HG02610 (cell line): ENCODE measurements at regions not wholly inside any gene's neighbourhood (a gene's known extent, or its start where the extent isn't known, plus 50 kb on each side); places are given as distances from the start of the nearest gene placed in this dataset.

ENCODE experiments used
- ATAC-seq: cut with Tn5 transposase; IDR thresholded peaks from one replicate; pipeline ENCODE4 v1.9.1; 2021; ENCODE audit warnings: mild to moderate bottlenecking, moderate library complexity; ENCODE audit not compliant: unreplicated experiment

DNA sequence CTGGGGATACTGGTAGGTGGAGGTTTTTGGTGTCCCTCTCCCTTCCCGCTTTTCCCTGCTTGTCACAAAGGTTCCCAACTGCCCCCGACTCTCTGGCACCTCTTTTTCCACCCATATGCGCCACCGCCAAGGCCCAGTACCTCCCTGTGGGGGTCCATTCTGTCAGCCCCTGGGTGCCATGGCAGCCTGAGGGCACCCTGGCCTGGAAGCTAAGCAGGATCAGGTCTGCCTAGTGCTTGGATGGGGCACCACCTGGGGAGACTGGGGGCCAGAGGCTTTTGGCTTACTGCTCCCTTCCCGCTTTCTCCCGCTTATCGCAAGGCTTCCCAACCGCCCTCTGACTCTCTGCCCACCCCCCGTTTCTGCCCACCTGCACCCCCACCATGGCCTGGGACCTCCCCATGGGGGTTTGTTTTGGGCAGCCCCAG is 2286.4 kb downstream of the TP53TG3F start:
- no peak for ATAC-seq

DNA sequence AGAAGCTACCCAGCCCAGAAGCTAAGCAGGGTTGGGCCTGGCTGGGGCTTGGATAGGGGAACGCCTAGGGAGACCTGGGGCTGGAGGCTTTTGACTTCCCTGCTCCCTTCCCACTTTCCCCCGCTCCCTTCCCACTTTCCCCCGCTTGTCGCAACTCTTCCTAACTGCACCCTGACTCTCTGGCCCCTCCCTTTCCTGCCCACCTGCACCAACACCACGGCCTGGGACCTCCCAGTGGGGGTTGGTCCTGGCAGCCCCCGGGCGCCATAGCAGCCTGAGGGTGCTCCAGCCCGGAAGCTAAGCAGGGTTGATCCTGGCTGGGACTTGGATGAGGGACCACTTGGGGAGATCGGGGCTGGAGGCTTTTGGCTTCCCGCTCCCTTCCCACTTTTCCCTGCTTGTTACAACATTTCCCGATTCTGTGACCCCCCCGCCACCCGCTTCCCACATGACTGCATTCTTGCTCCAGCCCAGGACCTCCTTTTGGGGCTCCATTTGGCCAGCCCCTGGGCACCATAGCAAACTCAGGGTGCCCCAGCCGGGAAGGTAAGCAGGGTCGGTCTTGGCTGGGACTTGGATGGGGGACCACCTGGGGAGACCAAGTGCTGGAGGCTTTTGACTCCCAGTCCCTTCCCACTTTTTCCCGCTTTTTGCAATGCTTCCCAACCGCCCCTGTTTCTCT is 2287.0 kb downstream of the TP53TG3F start:
- ATAC-seq, result no peak

DNA sequence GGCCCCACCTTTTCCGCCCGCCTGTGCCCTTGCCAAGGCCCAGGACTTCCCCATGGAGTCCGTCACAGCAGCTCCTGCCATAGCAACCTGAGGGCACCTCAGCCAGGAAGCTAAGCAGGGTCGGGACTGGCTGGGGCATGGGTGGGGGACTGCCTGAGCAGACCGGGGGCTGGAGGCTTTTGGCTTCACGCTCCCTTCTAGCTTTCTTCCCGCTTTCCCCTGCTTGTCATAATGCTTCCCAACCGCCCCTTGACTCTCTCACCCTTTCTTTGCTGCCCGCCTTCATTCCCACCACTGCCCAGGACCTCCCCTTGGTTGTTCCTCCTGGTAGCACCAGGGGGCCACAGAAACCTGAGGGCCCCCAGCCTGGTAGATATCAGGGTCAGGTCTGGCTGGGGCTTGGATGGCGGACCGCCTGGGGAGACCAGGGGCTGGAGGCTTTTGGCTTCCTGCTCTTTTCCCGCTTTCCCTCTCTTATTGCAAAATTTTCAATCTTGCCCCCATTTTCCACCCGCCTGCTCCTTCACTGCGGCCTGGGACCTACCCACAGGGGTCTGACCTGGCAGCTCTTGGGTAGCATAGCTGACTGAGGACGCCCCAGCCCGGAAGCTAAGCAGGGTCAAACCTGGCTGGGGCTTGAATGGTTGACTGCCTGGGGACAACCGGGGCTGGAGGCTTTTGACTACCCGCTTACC is 2287.7 kb downstream of the TP53TG3F start:
- no peak for ATAC-seq

DNA sequence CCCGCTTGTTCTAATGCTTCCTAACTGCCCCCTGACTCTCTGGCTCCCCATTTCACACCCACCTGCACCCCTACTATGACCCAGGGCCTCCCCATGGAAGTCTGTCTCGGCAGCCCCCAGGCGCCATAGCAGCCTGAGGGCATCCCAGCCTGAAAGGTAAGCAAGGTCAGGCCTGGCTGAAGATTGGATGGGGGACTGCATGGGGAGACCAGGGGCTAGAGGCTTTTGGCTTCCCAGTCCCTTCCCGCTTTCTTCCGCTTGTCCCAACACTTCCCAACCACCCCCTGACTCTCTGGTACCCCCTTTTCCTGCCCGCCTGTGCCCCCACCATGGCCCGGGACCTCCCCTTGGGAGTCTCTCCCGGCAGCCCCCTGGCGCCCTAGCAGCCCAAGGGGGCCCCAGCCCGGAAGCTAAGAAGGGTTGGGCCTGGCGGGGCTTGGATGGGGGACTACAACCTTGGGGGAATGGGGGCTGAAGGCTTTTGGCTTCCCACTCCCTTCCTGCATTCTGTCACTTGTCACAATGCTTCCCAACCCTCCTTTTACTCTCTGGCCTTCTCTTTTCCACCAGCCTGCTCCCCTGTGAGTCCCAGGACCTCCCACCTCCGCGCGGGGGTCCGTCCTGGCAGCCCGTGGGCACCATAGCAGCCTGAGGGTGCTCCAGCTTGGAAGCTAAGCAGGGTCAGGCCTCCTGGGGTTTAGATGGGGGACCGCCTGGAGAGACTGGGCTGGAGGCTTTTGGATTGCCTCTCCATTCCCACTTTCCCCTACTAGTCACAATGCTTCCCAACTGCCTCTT is 2288.4 kb downstream of the TP53TG3F start:
- ATAC-seq, result no peak

DNA sequence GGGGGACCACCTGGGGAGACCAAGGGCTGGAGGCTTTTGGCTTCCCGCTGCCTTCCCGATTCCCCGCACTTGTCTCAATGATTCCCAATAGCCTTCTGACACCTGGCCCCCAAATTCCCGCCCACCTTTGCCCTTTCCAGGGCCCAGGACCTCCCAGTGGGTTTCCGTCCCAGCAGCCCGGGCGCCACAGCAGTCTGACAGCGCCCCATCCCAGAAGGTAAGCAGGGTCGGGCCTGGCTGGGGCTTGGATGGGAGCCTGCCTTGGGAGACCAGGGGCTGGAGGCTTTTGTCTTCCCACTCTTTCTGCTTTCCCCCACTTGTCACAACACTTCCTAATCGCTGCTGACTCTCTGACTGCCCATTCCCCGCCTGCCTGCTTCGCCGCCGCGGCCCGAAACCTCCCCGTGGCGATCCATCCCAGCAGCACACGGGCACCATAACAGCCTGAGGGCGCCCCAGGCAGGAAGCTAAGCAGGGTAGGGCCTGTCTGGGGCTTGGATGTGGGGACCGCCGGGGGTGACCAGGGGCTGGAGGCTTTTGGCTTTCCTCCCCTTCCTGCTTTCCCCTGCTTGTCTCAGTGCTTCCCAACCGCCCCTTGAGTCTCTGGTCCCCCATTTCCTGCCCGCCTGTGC is 2289.3 kb downstream of the TP53TG3F start:
- ATAC-seq, result no peak

DNA sequence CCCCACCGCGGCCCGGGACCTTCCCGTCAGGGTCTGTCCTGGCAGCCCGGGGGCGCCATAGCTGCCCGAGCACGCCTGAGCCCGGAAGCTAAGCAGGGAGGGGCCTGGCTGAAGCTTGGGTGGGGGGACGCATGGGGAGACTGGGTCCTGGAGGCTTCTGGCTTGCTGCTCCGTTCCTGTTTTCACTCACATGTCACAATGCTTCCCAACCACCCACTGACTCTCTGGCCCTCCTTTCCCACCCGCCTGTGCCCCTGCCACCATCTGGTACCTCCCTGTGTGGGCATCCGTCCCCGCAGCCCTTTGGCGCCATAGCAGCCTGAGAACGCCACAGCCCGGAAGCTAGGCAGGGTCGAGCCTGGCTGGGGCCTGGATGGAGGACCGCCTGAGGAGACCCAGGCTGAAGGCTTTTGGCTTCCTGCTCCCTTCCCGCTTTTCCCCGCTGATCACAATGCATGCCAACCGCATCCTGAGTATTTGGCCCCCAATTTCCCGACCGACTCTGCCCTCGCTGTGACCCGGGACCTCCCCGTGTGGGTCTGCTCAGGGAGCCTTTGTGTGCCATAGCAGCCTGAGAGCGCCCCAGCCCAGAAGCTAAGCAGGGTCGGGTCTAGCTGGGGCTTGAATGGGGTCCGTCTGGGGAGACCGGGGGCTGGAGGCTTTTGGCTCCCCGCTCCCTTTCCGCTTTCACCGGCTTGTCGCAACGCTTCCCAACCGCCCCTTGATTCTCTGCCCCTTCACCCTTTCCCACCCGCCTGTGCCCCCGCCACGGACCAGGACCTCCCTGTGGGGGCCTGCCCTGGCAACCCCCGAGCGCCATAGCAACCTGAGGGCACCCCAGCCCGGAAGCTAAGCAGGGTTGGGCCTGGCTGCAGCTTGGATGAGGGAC is 2290.1 kb downstream of the TP53TG3F start:
- ATAC-seq, result no peak

DNA sequence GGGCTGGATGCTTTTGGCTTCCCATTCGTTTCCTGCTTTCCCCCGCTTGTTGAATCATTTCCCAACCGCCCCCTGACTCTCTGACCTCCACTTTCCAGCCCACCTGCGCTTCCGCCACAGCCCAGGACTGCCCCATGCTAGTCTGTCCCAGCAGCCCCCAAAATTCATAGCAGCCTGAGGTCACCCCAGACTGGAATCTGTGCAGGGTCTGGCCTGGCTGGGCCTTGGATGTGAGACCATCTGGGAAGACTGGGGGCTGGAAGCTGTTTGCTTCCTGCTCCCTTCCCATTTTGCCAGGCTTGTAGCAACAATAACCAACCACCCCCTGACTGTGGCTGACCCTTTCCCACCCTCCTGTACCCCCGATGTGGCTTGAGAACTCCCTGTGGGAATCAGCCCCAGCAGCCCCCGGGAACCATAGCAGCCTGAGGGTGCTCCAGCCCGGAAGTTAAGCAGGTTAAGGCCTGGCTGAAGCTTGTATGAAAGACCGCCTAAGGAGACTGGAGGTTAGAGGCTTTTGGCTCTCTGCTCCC is 2290.8 kb downstream of the TP53TG3F start:
- ATAC-seq, result no peak

DNA sequence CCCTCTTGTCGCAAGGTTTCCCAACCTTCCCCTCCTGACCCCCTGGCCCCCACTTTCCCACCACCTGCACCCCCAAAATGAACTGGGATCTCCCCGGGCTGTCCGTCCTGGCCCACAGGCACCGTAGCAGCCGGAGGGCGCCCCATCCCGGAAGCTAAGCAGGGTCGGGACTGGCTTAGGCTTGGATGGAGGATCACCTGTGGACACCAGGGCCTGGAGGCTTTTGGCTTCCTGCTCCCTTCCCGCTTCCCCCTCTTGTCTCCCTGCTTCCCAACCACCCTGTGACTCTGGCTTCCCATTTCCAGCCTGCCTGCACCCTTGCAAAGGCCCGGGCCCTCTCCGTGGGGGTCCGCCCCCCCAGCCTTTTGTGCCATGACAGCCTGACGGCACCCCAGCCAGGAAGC is 2291.3 kb downstream of the TP53TG3F start:
- no peak for ATAC-seq

DNA sequence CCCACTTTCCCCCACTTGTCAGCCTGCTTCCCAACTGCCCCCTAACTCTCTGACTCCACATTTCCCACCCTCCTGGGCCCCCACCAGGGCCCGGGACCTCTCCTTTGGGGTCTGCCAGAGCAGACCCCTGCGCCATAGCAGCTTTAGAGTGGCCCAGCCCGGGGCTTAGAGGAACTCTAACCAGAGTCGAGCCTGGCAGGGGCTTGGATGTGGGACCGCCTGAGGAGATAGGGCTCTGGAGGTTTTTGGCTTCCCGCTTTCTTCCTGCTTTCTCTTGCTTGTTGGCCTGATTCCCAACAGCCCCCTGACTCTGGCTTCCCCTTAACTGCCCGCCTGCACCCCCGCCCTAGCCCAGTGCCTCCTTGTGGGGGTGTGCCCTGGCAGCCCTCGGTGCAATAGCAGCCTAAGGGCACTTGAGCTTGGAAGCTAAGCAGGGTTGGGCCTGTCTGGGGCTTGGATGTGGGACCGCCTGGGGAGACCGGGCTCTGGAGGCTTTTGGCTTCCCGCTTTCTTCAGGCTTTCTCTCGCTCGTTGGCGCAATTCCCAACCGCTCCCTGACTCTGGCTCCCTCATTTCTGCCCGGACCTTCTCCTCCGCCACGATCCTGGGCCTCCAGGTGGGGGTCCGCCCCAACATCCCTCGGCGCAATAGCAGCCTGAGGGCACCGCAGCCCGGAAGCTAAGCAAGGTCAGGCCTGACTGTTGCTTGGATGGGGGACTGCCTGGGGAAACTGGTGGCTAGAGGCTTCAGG is 2292.0 kb downstream of the TP53TG3F start:
- ATAC-seq, result no peak

DNA sequence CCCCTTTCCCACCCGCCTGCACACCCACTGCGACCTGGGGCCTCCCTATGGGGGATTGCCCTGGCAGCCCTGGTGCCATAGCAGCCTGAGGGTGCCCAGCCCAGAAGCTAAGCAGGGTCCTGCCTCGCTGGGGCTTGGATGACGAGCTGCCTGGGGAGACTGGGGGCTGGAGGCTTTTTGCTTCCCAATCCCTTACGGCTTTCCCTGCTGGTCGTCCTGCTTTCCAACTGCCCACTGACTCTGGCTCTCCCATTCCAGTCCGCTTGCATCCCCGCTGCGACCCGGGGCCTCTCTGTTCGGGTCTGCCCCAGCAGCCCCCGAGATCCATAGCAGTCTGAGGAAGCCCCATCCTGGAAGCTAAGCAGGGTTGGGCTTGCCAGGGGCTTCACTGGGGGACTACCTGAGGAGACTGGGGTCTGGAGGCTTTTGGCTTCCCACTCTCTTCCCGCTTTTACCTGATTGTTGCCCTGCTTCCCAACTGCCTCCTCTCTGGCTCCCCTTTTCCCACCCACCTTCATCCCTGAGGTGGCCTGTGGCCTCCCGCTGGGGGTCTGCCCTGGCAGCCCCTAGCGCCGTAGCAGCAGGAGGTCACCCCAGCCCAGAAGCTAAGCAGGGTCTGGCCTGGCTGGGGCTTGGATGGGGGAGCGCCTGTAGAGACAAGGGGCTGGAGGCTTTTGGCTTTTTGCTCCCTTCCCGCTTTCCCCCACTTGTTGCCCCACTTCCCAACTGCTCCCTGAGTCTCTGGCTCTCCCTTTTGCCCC is 2292.8 kb downstream of the TP53TG3F start:
- no peak for ATAC-seq

DNA sequence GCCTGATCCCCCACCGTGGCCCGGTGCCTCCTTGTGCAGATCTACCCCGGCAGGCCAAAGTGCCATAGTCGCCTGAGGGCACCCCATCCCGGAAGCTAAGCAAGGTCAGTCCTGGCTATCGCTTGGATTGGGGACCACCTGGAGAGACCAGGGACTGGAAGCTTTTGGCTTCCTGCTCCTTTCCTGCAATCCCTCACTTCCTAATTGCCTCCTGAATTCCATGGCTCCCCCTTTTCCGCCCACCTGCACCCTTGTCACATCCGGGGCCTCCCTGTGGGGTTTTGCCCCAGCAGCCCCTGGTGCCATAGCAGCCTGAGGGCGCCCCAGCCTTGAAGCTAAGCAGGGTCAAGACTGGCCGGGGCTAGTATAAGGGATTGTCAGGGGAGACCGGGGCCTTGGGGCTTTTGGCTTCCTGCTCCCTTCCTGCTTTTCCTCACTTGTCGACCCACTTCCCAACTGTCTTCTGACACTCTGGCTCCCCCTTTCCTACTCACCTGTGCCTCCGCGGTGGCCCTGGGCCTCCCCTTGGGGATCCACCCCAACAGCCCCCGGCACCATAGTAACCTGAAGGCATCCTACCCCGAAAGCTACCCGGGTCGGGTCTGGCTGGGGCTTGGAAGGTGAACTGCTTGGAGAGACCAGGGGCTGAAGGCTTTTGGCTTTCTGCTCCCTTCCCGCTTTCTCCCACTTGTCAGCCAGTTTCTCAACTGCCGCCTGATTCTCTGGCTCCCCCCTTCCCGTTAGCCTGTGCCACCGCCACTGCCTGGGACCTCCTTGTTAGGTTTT is 2293.6 kb downstream of the TP53TG3F start:
- ATAC-seq, result no peak

DNA sequence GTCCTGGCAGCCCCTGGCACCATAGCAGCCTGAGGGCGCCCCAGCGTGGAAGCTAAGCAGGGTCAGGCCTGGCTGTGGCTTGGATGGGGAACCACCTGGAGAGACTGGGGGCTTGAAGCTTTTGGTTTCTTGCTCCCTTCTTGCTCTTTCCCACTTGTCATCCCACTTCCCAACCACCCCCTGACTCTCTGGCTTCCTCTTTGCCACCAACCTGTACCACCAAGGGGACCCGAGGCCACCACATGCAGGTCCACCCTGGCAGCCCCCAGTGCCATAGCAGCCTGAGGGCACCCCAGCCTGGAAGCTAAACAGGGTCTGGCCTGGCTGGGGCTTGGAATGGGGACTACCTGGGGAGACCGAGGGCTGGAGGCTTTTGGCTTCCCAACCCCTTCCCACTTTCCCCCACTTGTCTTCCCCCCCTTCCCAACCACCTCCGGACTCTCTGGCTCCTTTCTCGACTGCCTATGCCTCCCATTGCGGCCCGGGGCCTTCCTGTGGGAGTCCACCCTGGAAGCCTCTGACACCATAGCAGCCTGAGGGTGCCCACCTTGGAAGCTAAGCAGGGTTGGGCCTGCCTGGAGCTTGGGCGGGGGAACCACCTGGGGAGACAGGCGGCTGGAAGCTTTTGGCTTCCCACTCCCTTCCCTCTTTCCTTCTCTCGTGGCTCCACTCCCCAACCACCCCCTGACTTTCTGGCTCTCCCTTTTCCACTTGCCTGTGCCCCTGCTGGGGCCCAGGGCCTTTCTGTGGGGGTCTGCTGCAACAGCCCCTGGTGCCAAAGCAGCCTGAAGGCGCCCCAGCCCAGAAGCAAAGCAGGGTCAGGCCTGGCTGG is 2294.4 kb downstream of the TP53TG3F start:
- no peak for ATAC-seq

DNA sequence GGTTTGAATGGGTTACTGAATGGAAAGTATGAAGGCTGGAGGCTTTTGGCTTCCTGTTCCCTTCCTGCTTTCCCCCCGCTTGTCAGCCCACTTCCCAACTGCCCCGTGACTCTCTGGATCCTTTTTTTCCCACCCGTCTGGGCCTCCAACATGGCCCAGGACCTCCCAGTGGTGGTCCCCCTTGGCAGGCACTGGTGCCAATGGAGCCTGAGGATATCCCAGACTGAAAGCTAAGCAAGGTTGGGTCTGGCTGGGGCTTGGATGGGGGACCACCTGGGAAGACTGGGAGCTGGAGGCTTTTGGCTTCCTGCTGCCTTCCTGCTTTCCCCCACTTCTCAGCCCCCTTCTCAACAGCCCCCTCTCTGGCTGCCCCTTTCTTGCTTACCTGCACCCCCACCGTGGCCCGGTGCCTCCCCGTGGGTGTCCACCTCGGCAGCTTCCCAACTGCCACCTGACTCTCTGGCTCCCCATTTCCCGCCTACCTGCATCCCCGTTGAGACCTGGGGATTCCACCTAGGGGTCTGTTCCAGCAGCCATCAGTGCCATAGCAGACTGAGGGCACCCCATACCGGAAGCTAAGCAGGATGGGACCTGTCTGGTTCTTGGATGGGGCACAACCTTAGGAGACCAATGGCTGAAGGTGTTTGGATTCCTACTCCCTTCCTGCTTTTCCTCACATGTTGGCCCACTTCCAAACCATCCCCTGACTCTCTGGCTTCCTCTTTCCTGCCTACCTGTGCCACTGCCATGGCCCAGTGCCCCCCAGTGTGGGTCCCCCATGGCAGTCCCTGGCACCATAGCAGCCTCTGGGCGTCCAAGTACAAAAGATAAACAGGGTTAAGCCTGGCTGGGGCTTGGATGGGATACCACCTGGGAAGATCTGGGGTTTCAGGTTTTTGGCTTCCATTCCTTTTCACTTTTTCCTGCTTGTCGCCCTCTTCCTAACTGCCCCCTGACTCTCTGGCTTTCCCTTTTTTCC is 2295.3 kb downstream of the TP53TG3F start:
- ATAC-seq, result no peak

DNA sequence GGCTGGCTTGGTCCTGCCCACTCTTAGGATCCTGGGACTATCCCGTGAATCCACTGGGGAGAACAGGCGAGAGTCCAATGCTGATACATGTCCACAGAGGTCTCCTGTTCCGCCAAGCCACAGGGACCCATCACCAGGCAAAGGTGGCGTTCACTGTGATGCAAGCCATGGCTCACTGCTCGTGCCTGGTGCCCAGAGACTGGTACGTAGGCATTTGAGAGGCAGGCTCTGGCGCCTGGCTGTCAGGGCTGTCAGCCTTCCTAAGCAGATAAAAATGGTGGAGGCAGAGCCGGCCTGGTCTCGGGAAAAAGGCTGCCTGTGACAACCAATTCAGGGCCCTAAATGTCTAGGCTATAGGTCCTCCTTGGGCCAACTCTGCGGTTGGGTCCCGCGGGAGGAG is 2329.0 kb downstream of the TP53TG3F start:
- no peak for ATAC-seq

DNA sequence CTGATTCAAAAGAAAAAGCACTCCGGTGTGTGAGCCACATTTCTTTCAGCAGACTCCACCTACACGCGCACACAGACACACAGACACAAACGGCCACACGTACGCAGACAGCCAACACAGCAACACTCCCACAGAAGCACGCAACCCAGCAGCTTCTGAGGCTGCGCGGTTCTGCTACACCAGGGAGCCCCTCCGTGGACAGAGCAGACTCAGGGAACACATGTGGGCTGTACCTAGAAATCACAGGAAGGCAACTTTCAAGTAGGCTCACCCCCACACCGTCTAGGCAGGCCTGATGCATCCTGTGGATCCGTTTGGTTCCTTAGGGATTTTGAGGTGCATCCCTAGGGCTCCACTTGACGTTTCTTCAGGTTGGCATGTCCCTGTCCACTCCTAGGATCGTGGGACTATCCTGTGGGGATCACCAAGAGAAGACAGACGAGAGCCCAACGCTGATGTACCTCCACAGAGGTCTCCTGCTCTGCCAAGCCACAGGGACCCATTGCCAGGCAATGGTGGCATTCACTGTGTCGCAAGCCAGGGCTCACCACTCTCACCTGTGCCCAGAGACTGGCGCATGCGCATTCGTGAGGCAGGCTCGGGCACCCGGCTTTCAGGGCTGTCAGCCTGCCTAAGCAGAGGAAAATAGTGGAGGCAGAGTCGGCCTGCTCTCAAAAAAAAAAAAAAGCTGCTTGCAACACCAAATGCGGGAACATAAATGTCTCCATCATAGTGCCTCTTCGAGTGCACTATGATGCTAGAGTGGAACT is 2333.3 kb downstream of the TP53TG3F start:
- ATAC-seq, result no peak
